HG03378 (cell line): ENCODE measurements at regions not wholly inside any gene's neighbourhood (a gene's known extent, or its start where the extent isn't known, plus 50 kb on each side); places are given as distances from the start of the nearest gene placed in this dataset.

Experiments used
- ATAC-seq: cut with Tn5 transposase; IDR thresholded peaks from one replicate; pipeline ENCODE4 v1.9.1; 2021; ENCODE audit warnings: mild to moderate bottlenecking, moderate library complexity; ENCODE audit not compliant: unreplicated experiment

DNA sequence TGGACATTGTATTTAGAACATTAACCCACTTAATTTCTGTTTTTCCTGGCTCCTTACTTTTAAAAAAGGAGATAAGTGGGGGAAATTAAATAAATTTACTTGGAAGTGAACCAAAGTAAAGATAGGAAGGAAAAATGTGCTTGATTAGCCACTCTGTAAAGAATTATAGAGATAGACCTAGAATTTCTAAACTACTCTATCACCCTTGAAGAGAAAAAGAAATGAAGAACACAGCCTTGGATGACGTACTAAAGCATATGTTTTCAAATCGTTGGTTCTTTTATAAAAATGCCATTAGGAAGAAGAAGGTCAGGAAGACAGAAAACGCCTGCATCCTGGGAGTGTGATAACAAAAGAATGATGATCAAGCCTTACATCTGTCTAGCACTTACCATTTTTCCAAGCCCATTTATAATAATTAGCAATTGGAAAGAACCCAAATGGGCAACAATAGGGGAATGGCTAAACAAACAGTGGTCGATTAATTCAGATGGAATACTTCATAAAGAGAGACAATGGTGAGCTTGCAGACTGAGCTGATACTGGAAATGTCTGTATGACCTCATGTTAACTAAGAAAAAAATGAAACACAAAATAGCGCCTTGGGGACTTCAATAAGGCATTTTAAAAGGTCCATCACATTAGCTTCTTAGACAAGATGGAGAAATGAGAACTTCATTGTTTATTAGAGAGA, 81.0 kb upstream of the LRRC55 start:
- ATAC-seq: no peak

GRCh38 chr11:57103899-57104605, 77.7 kb upstream of the LRRC55 start:
- no peak for ATAC-seq

DNA sequence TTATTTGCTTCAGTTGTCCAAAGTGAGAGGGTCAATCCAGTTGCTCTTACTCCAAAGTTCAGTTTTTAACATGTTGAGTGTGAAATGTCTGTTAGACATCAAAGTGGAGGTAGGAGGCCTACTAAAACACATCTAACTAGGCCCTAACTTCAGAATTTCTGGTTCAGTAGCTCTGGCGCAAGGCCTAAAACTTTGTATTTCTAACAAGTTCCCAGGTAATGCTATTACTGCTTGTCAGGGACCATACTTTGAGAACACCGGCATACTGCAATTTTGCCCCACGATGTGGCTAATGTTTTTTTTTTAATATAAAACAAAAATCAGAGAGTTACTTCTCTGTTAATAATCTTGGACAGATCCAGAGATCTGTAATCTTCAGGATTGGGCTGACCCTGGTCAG, 72.4 kb upstream of the LRRC55 start:
- no peak for ATAC-seq

- ATAC-seq: no peak
Observed at GRCh38 chr11:57111619-57112018, 70.1 kb upstream of the LRRC55 start.

GRCh38 chr11:57116654-57117053, 65.1 kb upstream of the LRRC55 start:
- peak; percentile 73 for ATAC-seq

GRCh38 chr11:57120192-57120965, 61.4 kb upstream of the LRRC55 start:
- no peak for ATAC-seq

DNA sequence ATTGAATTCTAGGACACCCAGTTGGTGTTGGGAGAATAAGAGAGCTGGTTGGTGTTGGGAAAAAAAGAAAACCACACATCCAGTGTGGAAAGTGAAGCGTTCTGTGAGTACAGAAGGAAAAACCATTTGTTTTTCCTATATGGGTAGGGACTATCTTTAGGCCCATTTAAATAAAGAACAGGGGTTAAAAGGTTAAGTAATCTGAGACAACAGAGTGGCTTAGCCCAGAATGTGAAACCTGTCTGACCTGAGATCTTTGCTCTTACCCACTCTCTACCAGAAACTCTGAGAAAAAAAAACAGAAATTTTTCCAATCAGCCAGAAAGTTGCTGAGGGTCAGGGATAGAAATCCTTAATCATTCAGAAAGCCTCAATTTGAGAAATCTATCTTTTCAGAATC, 59.8 kb upstream of the LRRC55 start:
- ATAC-seq: no peak

GRCh38 chr11:57123590-57123989, 58.2 kb upstream of the LRRC55 start:
- no peak for ATAC-seq

- ATAC-seq: no peak
Observed at GRCh38 chr11:57124505-57124904, 57.2 kb upstream of the LRRC55 start.

DNA sequence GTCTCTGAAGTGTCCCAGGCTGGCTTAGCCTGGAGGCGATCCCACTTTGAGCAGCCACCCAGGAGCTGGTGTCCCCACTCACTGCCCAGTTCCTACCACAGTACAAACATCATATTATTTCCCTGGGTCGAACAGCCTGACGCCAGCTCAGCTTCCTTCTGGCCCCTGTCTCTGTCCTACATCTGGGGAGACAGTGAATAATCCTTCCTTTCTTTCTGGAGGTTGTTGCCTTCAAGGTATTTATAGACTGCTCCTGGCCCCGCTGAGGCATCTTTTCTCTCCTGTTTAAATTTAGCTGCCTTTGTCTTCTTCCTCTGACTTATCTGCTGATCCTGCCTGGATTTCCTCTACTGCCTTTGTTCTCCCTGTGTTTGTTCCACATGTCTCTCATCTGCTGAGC, 56.8 kb upstream of the LRRC55 start:
- ATAC-seq: no peak

- no peak for ATAC-seq
Observed at GRCh38 chr11:57126766-57127400, 54.9 kb upstream of the LRRC55 start.

DNA sequence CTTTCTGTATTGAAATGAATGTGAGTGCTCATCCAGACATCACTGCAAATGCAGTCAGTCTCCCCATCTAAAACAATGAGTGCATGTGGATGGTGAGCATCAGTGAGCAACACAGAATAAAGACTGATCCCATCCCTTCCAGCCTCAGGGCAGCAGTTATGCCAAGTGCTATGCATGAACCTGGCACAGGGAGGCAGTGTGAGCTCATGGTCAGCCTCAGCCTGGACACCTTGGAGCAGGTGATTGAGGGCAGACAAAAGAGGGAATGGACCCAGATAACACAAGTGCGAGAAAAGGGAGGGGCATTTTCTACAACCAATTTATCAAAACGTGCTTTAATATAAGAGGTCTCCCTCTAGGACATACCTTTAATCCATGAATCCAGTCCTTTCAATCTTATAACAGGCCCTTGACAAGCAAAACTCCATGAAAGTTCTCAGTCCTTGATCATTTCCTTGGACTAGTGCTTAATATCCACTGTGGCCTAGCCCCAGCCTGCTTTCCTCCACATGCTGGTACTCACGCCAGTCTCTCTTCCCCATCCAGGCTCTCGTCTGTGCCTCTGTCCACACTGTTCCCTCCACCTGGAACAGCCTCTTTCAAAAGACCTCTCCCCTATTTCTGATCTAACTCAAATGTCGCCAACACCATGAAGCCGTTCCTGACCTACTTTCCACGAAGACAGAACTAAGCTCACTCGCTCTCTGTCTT, 50.5 kb upstream of the LRRC55 start:
- no peak for ATAC-seq
